Jurkat, Clone E6-1 (cell line): ENCODE measurements at regions not wholly inside any gene's neighbourhood (a gene's known extent, or its start where the extent isn't known, plus 50 kb on each side); places are given as distances from the start of the nearest gene placed in this dataset.
"Not testable (repeated sequence)": the region's sequence is repeated elsewhere in the genome, so short reads cannot be mapped to it uniquely, and the experiment has no call there.

Experiments
- DNase-seq: peaks from one replicate; pipeline ENCODE4 v3.0.0-alpha.2; 2011; ENCODE audit warnings: low read depth, low spot score
- H3K4me3 ChIP-seq: 2 replicates; pipeline ENCODE4 v1.5.1; 2011; ENCODE audit warnings: mild to moderate bottlenecking, low read length, control low read depth, moderate library complexity

GRCh38 chr1:68919075-68919474 is 422.2 kb upstream of the DEPDC1 start:
- no peak for DNase-seq
- H3K4me3 ChIP-seq, result no peak overlapping the region

DNA sequence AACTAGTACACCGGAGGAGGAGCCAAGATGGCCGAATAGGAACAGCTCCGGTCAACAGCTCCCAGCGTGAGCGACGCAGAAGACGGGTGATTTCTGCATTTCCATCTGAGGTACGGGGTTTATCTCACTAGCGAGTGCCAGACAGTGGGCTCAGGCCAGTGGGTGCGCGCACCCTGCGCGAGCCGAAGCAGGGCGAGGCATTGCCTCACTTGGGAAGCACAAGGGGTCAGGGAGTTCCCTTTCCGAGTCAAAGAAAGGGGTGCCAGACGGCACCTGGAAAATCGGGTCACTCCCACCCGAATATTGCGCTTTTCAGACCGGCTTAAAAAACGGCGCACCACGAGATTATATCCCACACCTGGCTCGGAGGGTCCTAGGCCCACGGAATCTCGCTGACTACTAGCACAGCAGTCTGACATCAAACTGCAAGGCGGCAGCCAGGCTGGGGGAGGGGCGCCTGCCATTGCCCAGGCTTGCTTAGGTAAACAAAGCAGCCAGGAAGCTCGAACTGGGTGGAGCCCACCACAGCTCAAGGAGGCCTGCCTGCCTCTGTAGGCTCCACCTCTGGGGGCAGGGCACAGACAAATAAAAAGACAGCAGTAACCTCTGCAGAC is 426.7 kb upstream of the DEPDC1 start:
- DNase-seq, H3K4me3 ChIP-seq: not testable (repeated sequence)

DNA sequence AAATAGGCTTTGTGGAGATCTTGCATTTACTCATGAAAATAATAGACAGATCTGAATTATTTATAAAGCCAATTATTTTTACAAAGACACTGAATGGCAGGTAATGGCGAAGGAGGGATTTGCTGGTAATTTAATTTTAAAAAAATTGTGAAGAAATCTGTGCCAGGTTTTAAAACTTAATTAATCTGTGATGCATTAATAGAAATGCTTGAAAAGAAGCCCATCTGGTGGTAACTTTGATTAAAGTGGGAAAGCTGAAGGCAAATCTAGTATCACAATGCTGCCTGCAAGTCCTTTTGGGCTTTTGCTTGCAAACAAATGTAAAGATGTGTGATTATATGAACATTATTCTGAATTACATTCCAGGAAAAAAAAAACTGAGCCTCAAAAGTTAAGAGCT is 433.2 kb upstream of the DEPDC1 start:
- no peak for DNase-seq
- H3K4me3 ChIP-seq, result no peak overlapping the region

GRCh38 chr1:68936530-68936929 is 439.6 kb upstream of the DEPDC1 start:
- no peak for DNase-seq

DNA sequence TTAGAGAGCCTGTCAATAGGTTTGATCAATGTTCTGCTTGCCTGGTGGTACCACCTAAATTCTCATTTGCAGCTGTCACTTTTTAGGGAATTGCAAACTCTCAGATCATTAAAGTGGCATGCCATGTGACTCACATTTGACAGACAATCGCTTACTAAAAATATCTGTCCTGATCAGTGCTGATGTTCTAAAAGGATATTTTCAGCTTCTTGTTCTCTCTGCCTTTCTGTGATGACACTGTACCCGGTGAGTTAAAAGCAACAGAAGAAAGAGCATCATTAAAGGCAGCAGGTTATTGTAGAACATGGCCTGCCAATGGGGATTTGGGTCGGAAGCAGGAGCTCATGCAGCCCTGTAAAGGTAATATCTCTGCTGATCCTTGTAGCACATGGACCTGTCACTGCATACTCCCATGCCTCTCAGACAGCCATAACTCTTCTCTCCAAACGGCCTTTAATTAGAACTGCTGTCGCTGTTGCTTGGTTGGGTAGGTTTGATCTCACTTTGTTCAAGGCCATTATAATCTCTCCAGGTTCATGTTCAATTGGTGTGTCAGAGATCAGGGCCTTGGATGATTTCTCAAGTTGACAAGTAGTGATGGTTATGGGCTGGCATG is 441.3 kb upstream of the DEPDC1 start:
- no peak overlapping the region for H3K4me3 ChIP-seq
- no peak for DNase-seq

More at GRCh38 chr1:68936530-68936929, 439.6 kb upstream of the DEPDC1 start:
- H3K4me3 ChIP-seq, result no peak overlapping the region

DNA sequence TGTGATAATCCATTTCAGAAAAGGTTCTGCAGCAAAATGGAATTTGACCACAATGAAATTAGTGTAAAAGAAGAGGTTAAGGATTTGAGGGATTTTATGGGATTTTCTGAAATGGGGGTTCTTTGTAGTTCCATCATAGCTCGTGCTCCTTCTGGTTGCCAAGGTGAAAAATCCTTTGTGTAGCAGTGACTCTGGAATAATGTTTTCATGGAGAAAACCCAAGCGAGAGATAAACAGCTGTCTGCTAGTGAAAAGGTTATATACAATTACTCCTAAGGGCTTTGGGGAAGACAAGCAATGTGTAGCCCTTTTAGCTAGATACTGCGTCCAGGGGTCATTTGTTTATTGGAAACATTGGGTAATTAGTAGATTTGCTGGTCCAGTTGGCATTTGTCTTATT is 453.2 kb upstream of the DEPDC1 start:
- DNase-seq, result no peak
- H3K4me3 ChIP-seq, result no peak overlapping the region

DNA sequence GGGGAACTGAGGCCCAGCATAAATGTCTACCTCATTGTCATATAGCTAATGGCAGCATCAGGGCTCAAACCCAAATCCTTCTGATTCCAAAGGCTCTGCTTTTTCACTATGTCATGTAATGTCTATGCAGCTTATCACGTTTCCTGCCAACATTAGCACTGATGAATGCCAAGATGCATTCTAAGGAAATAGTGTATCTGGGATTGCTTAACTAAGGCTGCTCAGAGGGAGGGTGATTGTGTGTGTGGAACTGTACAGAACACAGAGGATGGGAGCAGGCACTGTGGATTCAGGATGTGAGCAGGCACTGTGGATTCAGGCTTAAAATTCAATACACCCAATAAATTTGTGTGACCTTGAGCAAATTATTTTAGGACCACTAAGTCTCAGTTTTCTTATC is 456.4 kb upstream of the DEPDC1 start:
- no peak for DNase-seq
- H3K4me3 ChIP-seq, result no peak overlapping the region

GRCh38 chr1:68954841-68955240 is 458.0 kb upstream of the DEPDC1 start:
- DNase-seq, result no peak
- no peak overlapping the region for H3K4me3 ChIP-seq

- DNase-seq, result no peak
- no peak overlapping the region for H3K4me3 ChIP-seq
These were observed 458.5 kb upstream of the DEPDC1 start for GRCh38 chr1:68955424-68955823.

DNA sequence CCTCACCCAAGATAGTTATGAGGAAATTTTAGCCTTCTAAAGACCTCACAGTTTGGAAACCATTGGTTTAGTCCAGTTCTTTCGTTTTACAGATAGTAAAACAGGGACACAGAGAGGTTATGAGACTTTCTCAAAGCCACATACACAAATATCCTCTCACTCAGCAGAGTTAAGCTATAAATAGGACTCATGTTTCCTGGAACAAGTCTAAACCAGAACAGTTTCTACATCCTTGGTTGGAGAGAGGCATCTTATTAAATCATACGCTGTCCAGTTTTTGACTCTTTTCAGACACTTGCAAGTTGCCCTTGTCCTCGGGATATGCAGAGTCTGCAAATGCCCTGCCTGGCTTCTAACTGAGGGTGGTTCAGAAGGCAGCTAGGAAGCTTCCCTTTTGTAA is 462.1 kb upstream of the DEPDC1 start:
- no peak overlapping the region for H3K4me3 ChIP-seq
- DNase-seq, result no peak

- no peak overlapping the region for H3K4me3 ChIP-seq
- DNase-seq, result no peak
These were observed 462.7 kb upstream of the DEPDC1 start for GRCh38 chr1:68959461-68960030.

- DNase-seq, result no peak
- H3K4me3 ChIP-seq, result no peak overlapping the region
These were observed 464.3 kb upstream of the DEPDC1 start for GRCh38 chr1:68961143-68961542.

GRCh38 chr1:68963353-68963752 is 466.5 kb upstream of the DEPDC1 start:
- H3K4me3 ChIP-seq, result no peak overlapping the region
- no peak for DNase-seq

DNA sequence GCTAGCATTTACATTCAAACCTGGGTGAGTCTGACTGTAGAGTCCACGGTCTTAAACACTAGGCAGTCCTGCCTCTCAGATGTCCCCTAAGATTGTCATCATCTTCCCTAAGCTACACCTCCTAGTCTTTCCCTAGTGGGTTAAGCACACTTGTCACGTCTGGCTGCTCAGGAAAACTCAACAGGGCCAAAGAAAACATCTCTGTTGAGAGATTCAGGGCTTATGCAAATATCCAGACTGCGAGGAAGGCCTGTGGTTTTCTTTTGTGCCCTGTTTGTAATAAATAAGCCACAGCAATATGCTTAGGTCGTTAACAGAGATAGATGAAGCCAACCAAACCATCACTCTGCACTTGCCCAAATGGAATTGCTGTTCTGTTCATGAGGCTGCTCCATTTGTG is 472.6 kb upstream of the DEPDC1 start:
- no peak for DNase-seq
- H3K4me3 ChIP-seq, result no peak overlapping the region

DNA sequence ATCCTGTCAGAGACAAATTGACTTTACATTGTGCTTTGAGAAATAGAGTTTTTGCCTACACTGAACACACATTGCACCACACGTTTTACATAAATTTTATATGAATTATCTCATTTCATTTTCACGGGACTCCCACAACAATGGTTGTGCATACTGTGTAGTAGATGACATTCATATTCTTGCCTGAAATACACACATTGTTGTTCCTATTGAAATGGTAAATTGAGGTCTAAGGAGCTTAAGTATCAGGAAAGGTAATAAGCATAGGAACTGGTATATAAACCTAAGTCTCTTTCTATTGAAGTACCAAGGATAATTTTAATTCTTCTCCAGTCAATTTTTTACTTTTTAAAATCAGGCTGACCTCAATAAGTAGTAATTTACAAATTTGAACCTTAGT is 473.7 kb upstream of the DEPDC1 start:
- no peak overlapping the region for H3K4me3 ChIP-seq
- no peak for DNase-seq

DNA sequence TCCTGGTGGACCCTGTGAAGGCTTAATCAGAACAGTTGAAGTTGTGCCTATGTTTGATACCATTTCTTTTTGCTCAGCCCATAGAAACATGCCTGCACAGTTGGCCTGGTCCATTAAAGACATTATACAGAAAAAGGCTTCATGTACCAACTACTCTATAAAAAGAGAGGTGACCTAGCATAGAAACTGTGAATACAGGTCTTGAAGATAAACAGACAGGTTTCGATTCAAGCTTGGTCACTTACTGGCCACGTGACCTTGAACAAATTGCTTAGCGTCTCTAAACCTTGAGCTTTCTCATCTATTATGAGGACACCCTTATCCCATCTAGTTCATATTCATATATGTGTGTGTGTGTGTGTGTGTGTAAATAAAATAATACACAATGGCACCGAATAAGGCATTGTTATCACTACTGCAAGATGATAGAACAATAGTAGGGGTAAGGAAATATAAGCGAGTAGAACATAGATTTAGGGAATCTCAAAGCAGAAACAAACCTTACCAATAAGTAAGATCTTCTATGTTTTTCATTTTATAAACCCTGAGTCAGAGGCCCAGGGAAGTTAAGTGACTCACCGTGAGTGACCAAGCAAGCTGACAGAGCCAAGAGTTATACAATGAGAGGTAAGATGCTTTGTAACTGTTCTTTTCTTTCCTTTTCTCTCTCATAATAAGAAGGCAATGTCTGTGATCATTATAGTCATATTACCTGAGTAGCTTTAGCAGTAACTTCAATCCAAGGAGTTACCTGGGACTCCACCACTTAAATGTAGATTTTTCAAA is 476.8 kb upstream of the DEPDC1 start:
- DNase-seq, result no peak

GRCh38 chr1:68974447-68974846 is 477.6 kb upstream of the DEPDC1 start:
- H3K4me3 ChIP-seq, result no peak overlapping the region
- no peak for DNase-seq

More for the DNA sequence above, 476.8 kb upstream of the DEPDC1 start:
- H3K4me3 ChIP-seq, result no peak overlapping the region

- no peak for DNase-seq
- H3K4me3 ChIP-seq, result no peak overlapping the region
These were observed 478.5 kb upstream of the DEPDC1 start for GRCh38 chr1:68975212-68975933.

DNA sequence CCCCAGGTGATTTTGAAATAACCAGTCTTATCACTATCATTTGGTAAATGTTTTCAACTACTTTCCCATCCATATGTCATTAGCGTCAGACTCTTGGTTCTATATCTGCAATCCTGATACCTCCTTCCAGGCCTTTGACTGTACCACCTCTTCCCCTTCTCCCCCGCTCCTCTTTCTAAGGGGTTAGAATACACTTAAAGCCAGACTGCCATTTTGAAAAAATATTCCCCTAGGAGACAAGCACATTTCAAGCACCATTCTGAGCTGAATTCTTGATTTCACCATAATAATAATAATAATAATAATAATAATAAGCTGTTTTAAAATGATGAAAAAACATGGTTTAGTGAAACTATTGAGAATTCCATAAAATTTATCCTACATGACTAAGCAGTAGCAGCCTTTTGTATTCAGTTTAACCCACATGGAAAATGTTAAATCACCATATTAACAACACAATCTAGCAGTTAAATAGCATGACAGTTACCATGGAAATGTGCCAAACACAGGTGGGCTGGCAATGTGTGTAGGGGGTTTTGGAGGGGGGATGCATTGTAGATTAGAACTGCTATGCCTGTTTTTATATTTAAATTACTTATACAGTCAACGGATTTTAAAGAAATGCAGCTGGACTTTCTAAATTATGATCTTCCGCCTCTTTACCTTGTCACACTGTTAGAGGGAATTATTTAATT is 480.2 kb upstream of the DEPDC1 start:
- DNase-seq, result no peak
- H3K4me3 ChIP-seq, result no peak overlapping the region
